SK-N-SH treated with all-trans-retinoic acid at 6 μM for 48 hours (cell line): ENCODE measurements at regions not wholly inside any gene's neighbourhood (a gene's known extent, or its start where the extent isn't known, plus 50 kb on each side); places are given as distances from the start of the nearest gene placed in this dataset.

Experiments used
- ATAC-seq: fragments of 200-7000 bp; cut with Tn5 transposase; 3 replicates; pipeline ENCODE4 v1.9.1; 2020; ENCODE audit warnings: mild to moderate bottlenecking, moderate library complexity
- ARNTL ChIP-seq: fragments of 450-650 bp; formaldehyde crosslinking; IDR thresholded peaks from 2 replicates; pipeline ENCODE4 v1.5.0; 2020; ENCODE audit warnings: low read depth, mild to moderate bottlenecking, moderate library complexity, borderline replicate concordance
- BACH2 ChIP-seq: fragments of 250-450 bp; sonication (Bioruptor Pico); IDR thresholded peaks from 2 replicates; pipeline ENCODE4 v1.9.0; 2021; ENCODE audit warnings: mild to moderate bottlenecking, borderline replicate concordance
- CSDC2 ChIP-seq: fragments of 250-450 bp; sonication (Bioruptor Pico); IDR thresholded peaks from 2 replicates; pipeline ENCODE4 v1.5.0; 2020; ENCODE audit warnings: mild to moderate bottlenecking, moderate library complexity
- ESRRG ChIP-seq: fragments of 250-450 bp; sonication (Bioruptor Pico); IDR thresholded peaks from 2 replicates; pipeline ENCODE4 v1.6.1; 2021; ENCODE audit warnings: mild to moderate bottlenecking
- GLIS3 ChIP-seq: fragments of 250-450 bp; sonication (Bioruptor Pico); IDR thresholded peaks from 2 replicates; pipeline ENCODE4 v1.5.0; 2020; ENCODE audit warnings: mild to moderate bottlenecking, moderate library complexity
- ISL1 ChIP-seq: fragments of 250-450 bp; sonication (Bioruptor Pico); IDR thresholded peaks from 2 replicates; pipeline ENCODE4 v2.1.2; 2022; ENCODE audit warnings: mild to moderate bottlenecking, moderate library complexity
- OSR1 ChIP-seq: fragments of 250-450 bp; sonication (Bioruptor Pico); IDR thresholded peaks from 2 replicates; pipeline ENCODE4 v1.8.0; 2022; ENCODE audit warnings: moderate library complexity, mild to moderate bottlenecking, inconsistent platforms
- PPARA ChIP-seq: fragments of 250-450 bp; sonication (Bioruptor Pico); IDR thresholded peaks from 2 replicates; pipeline ENCODE4 v1.5.0; 2020; ENCODE audit warnings: mild to moderate bottlenecking, borderline replicate concordance
- RARB ChIP-seq: fragments of 250-450 bp; sonication (Bioruptor Pico); IDR thresholded peaks from 2 replicates; pipeline ENCODE4 v1.8.0; 2021; ENCODE audit warnings: mild to moderate bottlenecking, moderate library complexity
- SNAI2 ChIP-seq: fragments of 250-450 bp; sonication (Bioruptor Pico); IDR thresholded peaks from 2 replicates; pipeline ENCODE4 v1.5.0; 2020; ENCODE audit warnings: mild to moderate bottlenecking, moderate library complexity
- TCF4 ChIP-seq: fragments of 250-450 bp; sonication (Bioruptor Pico); IDR thresholded peaks from 2 replicates; pipeline ENCODE4 v1.8.0; 2021; ENCODE audit warnings: mild to moderate bottlenecking, moderate library complexity, borderline replicate concordance
- TOX ChIP-seq: fragments of 250-450 bp; sonication (Bioruptor Pico); IDR thresholded peaks from 2 replicates; pipeline ENCODE4 v1.8.0; 2021; ENCODE audit warnings: mild to moderate bottlenecking, moderate library complexity, borderline replicate concordance
- ZC3H10 ChIP-seq: fragments of 250-450 bp; sonication (Bioruptor Pico); IDR thresholded peaks from 2 replicates; pipeline ENCODE4 v1.5.1; 2021; ENCODE audit warnings: mild to moderate bottlenecking, moderate library complexity
- ZFP3 ChIP-seq: fragments of 250-450 bp; sonication (Bioruptor Pico); IDR thresholded peaks from 2 replicates; pipeline ENCODE4 v1.5.0; 2020; ENCODE audit warnings: mild to moderate bottlenecking, moderate library complexity
- ZFP30 ChIP-seq: fragments of 450-650 bp; formaldehyde crosslinking; IDR thresholded peaks from 2 replicates; pipeline ENCODE4 v1.5.0; 2022; ENCODE audit warnings: mild to moderate bottlenecking, moderate library complexity
- ZNF565 ChIP-seq: fragments of 450-650 bp; formaldehyde crosslinking; conservative IDR thresholded peaks from 2 replicates; pipeline ENCODE4 v1.5.0; 2020; ENCODE audit warnings: low read depth, mild to moderate bottlenecking, moderate library complexity
- ZNF70 ChIP-seq: fragments of 450-650 bp; formaldehyde crosslinking; IDR thresholded peaks from 2 replicates; pipeline ENCODE4 v1.5.0; 2020; ENCODE audit warnings: mild to moderate bottlenecking, moderate library complexity
- ZNF8 ChIP-seq: fragments of 450-650 bp; formaldehyde crosslinking; IDR thresholded peaks from 2 replicates; pipeline ENCODE4 v1.5.0; 2020; ENCODE audit warnings: mild to moderate bottlenecking, moderate library complexity
- TF ChIP-seq, protein P1 (sequence below): fragments of 250-450 bp; sonication (Bioruptor Pico); IDR thresholded peaks from 2 replicates; pipeline ENCODE4 v1.5.1; 2020; ENCODE audit warnings: low read depth, mild to moderate bottlenecking, moderate library complexity
- TF ChIP-seq, protein P2 (sequence below): fragments of 250-450 bp; sonication (Bioruptor Pico); IDR thresholded peaks from 2 replicates; pipeline ENCODE4 v1.5.1; 2021; ENCODE audit warnings: mild to moderate bottlenecking, moderate library complexity
- TF ChIP-seq, protein P3 (sequence below): fragments of 250-450 bp; sonication (Bioruptor Pico); IDR thresholded peaks from 2 replicates; pipeline ENCODE4 v1.5.0; 2020; ENCODE audit warnings: mild to moderate bottlenecking, moderate library complexity
- TF ChIP-seq, protein P4 (sequence below): fragments of 250-450 bp; sonication (Bioruptor Pico); IDR thresholded peaks from 2 replicates; pipeline ENCODE4 v1.8.0; 2021; ENCODE audit warnings: low read depth, mild to moderate bottlenecking, moderate library complexity, borderline replicate concordance

DNA sequence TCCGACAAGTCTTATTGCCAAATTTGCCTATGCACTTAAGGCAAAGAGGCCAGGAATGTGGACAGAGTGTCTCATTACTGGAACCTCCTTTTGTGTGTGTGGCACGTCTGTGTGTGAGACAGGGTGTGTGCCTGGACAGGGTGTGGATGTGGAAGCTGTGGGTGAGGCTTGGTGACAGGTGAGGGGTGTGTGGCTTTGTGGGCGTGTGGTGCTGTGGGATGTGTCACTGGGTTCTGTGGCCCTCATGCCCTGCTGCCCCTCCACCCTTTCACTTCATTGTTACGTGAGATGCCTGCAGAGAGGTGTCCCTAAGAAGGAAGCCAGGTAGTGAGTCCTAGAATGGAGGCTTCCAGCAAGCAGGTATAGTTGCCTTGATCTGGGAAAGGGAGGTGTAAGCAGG lies 244.0 kb upstream of the CHRNA7 start:
- ATAC-seq = no peak
- TF ChIP-seq OSR1 (CRISPR knock-in tag) (no peak), PPARA (CRISPR knock-in tag) (no peak), RARB (CRISPR knock-in tag) (no peak), GLIS3 (CRISPR knock-in tag) (no peak), ZFP30 (no peak), SNAI2 (no peak), ISL1 (CRISPR knock-in tag) (no peak), ARNTL (CRISPR knock-in tag) (no peak), ZNF70 (no peak), TCF4 (CRISPR knock-in tag) (no peak), BACH2 (no peak), ZC3H10 (CRISPR knock-in tag) (no peak), TOX (no peak), ZNF565 (CRISPR knock-in tag) (no peak), ESRRG (CRISPR knock-in tag) (no peak)
- TF ChIP-seq, protein P1, sequence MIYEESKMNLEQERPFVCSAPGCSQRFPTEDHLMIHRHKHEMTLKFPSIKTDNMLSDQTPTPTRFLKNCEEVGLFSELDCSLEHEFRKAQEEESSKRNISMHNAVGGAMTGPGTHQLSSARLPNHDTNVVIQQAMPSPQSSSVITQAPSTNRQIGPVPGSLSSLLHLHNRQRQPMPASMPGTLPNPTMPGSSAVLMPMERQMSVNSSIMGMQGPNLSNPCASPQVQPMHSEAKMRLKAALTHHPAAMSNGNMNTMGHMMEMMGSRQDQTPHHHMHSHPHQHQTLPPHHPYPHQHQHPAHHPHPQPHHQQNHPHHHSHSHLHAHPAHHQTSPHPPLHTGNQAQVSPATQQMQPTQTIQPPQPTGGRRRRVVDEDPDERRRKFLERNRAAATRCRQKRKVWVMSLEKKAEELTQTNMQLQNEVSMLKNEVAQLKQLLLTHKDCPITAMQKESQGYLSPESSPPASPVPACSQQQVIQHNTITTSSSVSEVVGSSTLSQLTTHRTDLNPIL = no peak
- TF ChIP-seq, protein P2, sequence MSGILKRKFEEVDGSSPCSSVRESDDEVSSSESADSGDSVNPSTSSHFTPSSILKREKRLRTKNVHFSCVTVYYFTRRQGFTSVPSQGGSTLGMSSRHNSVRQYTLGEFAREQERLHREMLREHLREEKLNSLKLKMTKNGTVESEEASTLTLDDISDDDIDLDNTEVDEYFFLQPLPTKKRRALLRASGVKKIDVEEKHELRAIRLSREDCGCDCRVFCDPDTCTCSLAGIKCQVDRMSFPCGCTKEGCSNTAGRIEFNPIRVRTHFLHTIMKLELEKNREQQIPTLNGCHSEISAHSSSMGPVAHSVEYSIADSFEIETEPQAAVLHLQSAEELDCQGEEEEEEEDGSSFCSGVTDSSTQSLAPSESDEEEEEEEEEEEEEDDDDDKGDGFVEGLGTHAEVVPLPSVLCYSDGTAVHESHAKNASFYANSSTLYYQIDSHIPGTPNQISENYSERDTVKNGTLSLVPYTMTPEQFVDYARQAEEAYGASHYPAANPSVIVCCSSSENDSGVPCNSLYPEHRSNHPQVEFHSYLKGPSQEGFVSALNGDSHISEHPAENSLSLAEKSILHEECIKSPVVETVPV (CRISPR knock-in tag) = no peak
- TF ChIP-seq, protein P3, sequence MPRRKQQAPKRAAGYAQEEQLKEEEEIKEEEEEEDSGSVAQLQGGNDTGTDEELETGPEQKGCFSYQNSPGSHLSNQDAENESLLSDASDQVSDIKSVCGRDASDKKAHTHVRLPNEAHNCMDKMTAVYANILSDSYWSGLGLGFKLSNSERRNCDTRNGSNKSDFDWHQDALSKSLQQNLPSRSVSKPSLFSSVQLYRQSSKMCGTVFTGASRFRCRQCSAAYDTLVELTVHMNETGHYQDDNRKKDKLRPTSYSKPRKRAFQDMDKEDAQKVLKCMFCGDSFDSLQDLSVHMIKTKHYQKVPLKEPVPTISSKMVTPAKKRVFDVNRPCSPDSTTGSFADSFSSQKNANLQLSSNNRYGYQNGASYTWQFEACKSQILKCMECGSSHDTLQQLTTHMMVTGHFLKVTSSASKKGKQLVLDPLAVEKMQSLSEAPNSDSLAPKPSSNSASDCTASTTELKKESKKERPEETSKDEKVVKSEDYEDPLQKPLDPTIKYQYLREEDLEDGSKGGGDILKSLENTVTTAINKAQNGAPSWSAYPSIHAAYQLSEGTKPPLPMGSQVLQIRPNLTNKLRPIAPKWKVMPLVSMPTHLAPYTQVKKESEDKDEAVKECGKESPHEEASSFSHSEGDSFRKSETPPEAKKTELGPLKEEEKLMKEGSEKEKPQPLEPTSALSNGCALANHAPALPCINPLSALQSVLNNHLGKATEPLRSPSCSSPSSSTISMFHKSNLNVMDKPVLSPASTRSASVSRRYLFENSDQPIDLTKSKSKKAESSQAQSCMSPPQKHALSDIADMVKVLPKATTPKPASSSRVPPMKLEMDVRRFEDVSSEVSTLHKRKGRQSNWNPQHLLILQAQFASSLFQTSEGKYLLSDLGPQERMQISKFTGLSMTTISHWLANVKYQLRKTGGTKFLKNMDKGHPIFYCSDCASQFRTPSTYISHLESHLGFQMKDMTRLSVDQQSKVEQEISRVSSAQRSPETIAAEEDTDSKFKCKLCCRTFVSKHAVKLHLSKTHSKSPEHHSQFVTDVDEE (CRISPR knock-in tag) = no peak
- TF ChIP-seq, protein P4, sequence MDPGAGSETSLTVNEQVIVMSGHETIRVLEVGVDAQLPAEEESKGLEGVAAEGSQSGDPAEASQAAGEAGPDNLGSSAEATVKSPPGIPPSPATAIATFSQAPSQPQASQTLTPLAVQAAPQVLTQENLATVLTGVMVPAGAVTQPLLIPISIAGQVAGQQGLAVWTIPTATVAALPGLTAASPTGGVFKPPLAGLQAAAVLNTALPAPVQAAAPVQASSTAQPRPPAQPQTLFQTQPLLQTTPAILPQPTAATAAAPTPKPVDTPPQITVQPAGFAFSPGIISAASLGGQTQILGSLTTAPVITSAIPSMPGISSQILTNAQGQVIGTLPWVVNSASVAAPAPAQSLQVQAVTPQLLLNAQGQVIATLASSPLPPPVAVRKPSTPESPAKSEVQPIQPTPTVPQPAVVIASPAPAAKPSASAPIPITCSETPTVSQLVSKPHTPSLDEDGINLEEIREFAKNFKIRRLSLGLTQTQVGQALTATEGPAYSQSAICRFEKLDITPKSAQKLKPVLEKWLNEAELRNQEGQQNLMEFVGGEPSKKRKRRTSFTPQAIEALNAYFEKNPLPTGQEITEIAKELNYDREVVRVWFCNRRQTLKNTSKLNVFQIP = no peak
- TF ChIP-seq, all 23 proteins: peak for 0

DNA sequence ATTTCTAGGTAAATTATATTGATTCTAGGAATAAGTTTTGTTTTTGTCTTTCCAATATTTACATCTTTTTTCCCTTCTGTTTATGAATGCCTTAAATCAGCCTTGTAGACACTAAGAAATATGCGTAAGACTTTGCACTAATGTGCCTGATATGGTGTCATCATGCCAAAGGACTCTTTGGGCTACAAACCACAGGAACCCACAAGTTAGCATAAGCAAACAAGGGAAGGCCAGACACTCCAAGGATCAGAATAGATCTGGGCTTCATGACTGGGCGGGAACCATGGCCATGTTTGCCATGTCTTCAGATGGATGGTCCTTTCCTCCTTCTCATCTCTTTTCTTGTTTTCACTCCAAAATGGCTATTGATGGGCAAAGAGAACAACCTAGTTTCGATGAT lies 242.2 kb upstream of the CHRNA7 start:
- no peak for ATAC-seq
- TF ChIP-seq, protein P1 = no peak
- TF ChIP-seq, protein P3 (CRISPR knock-in tag) = no peak
- TF ChIP-seq ARNTL (CRISPR knock-in tag) (no peak), ZNF70 (no peak), RARB (CRISPR knock-in tag) (no peak), ZC3H10 (CRISPR knock-in tag) (no peak), TCF4 (CRISPR knock-in tag) (no peak), PPARA (CRISPR knock-in tag) (no peak), ZNF565 (CRISPR knock-in tag) (no peak), GLIS3 (CRISPR knock-in tag) (no peak), ISL1 (CRISPR knock-in tag) (no peak), CSDC2 (no peak), TOX (no peak), ZFP3 (no peak), ZNF8 (CRISPR knock-in tag) (no peak), ESRRG (CRISPR knock-in tag) (no peak)
- TF ChIP-seq, protein P2 (CRISPR knock-in tag) = no peak
- TF ChIP-seq, protein P4 = no peak
